Stimulated activated CD4-positive, alpha-beta T cell treated with anti-CD3 and anti-CD28 coated beads, Interleukin-12 subunit alpha, Interleukin-12 subunit beta, amount 100 ng/mL, for 24 hours (primary cell): ENCODE measurements at regions not wholly inside any gene's neighbourhood (a gene's known extent, or its start where the extent isn't known, plus 50 kb on each side); places are given as distances from the start of the nearest gene placed in this dataset.

Source experiments
- DNase-seq, 2 experiments: peaks; one replicate each; pipeline ENCODE4 v3.0.0-alpha.2; 2020; ENCODE audit warnings: low read depth in 2 of 2

- DNase-seq: no peak
Observed at GRCh38 chr16:64892835-64893785, 228.8 kb downstream of the CDH11 start.

- no peak for DNase-seq
Observed at GRCh38 chr16:64889446-64889845, 232.4 kb downstream of the CDH11 start.

- no peak for DNase-seq
Observed at GRCh38 chr16:64887651-64888050, 234.2 kb downstream of the CDH11 start.

- no peak for DNase-seq
Observed at GRCh38 chr16:64882078-64882784, 239.6 kb downstream of the CDH11 start.

- no peak for DNase-seq
Observed at GRCh38 chr16:64880994-64881393, 240.9 kb downstream of the CDH11 start.

- DNase-seq: no peak
Observed at GRCh38 chr16:64880006-64880405, 241.9 kb downstream of the CDH11 start.

GRCh38 chr16:64878940-64879339, 242.9 kb downstream of the CDH11 start:
- DNase-seq: no peak

GRCh38 chr16:64872101-64872500, 249.8 kb downstream of the CDH11 start:
- no peak for DNase-seq

- DNase-seq: no peak
Observed at GRCh38 chr16:64870859-64871258, 251.0 kb downstream of the CDH11 start.

- no peak for DNase-seq
Observed at GRCh38 chr16:64869781-64870180, 252.1 kb downstream of the CDH11 start.

- DNase-seq: no peak
Observed at GRCh38 chr16:64866021-64866420, 255.8 kb downstream of the CDH11 start.

- DNase-seq: no peak
Observed at GRCh38 chr16:64865069-64865696, 256.7 kb downstream of the CDH11 start.

- DNase-seq: no peak
Observed at GRCh38 chr16:64864232-64864809, 257.5 kb downstream of the CDH11 start.

GRCh38 chr16:64858076-64858475, 263.8 kb downstream of the CDH11 start:
- DNase-seq: no peak

GRCh38 chr16:64857411-64857810, 264.5 kb downstream of the CDH11 start:
- DNase-seq: no peak

- no peak for DNase-seq
Observed at GRCh38 chr16:64853551-64853950, 268.3 kb downstream of the CDH11 start.

GRCh38 chr16:64846966-64847365, 274.9 kb downstream of the CDH11 start:
- DNase-seq: no peak

- DNase-seq: no peak
Observed at GRCh38 chr16:64845071-64845470, 276.8 kb downstream of the CDH11 start.

GRCh38 chr16:64841482-64841881, 280.4 kb downstream of the CDH11 start:
- no peak for DNase-seq

GRCh38 chr16:64841071-64841470, 280.8 kb downstream of the CDH11 start:
- DNase-seq: no peak

- no peak for DNase-seq
Observed at GRCh38 chr16:64830653-64831052, 291.2 kb downstream of the CDH11 start.

GRCh38 chr16:64829678-64830077, 292.2 kb downstream of the CDH11 start:
- DNase-seq: no peak
